ENCODE measurements at regions not wholly inside any gene's neighbourhood (a gene's known extent, or its start where the extent isn't known, plus 50 kb on each side); places are given as distances from the start of the nearest gene placed in this dataset.

DNA sequence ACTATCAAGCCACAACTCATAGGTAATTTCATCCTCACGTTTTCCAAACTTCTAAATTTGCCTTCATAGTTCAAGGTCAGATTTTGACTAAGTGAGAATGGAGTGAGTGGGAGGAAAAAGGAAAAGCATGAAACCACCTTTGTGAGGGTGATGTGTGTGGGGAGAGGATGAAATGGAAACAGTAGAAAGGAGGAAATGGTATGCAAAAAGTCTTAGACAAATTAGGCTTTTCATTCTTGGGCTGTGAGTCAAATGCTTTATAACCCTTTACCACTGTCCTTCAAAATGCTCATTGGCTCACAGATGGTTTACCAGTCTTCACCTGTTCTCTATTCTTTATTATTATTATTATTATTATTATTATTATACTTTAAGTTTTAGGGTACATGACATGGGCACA is 127.2 kb downstream of the RAP2A start:
- intact Hi-C loops (cut with micrococcal nuclease) = no loop called here

DNA sequence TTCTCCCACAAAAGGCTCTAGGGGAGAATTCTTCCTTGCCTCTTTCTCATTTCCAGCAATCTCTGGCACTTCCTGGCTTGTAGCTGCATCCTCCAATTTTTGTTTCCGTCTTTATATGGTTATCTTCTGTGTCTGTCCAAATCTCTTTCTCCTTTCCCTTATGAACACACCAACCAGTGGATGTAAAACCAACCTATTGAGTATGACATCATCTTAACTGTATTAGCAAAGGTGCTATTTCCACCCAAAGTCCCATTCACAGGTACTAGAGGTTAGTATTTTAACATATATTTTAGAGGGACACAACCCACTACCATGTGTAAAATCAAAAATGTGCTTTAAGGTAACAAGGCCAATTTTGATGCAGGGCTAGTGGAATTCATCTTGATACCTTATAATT is 129.0 kb downstream of the RAP2A start:
- intact Hi-C loops (cut with micrococcal nuclease) = no loop called here

DNA sequence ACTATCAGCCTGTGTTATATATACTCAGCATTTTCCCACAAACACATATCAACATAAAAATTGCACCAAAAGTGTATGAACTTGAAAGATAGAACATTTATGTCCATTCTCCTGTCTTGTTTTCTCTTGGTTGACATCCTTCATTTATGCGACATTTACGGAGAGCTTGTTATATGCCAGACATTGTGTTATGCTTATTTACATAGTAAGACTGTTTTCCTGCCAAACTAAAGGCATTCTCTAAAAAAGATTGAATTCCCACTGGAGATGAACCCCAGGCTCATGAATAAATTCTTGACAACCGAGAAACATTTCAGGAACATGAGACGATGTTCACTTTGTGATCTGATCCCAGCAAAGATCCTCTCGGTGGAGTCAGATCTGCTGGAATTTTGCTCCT is 131.0 kb downstream of the RAP2A start:
- intact Hi-C loops (cut with micrococcal nuclease) = no loop called here

DNA sequence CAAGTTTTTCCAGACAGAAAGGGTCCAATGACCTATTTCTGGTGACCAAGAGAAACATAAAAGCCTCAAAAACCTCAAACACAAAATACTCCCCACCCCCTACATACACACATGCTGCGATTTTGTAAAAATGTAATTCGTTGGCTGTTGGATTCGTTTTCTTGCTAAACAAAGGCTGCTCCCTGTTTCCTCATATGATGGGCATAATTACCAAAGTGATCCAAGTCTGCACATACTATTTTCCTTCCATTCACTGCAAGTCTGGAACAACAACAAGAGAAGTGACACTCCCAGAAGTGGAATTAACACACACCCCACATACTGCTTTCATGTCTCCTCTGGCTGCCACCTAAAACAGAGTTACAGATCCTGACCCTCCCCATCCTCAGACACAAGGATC is 131.9 kb downstream of the RAP2A start:
- intact Hi-C loops (cut with micrococcal nuclease) = no loop called here

DNA sequence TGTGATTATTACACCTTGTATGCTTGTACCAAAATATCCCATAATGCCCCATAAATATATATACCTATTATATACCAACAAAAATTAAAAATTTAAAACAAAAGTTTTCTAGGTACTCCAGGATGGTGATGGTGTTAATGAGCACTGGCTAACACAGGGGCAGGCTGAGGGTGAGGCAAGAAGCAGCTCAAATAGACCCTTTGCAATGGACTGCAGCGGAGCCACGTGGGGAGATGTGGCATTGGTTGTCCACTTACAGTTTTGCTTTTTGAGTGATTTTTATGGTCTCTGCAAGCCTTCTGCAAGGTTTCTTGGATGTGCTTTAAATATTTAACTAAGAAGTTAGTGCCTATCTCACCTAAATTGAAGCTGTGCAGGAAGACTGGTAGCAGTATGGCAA is 132.9 kb downstream of the RAP2A start:
- intact Hi-C loops (cut with micrococcal nuclease) = no loop called here

DNA sequence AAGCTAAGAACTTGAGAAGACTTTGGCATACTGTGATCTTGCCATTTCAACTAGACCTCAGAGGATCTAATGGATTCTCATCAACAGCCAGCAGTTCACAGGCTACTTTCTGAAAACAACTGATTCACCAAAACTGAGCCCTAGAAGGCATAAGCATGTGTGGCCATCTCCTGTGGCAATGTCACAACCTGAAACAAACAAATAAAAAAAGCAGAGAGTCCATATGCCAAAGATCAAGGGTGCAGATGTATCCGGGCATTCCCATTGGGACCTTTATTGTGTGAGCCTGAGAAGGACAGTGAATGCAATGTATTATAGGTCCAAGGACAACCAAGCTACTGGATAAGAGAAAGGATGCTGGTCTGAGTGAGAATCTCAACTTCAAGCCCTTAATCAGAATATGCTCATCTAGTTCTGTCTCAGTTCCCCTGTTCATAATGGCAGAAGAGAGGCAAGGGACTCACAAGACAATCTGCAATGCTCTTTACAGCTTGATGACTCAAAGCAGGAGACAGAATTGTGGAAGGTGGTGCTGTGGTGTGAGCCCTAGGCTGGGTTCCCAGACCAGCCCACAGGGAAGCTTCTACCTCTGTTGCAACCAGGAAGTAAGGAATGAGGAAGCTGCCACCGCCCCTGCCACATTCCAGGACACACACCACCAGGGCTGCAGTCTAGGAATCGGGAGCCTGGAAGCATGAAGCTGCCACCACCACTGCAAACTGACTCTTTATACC is 133.7 kb downstream of the RAP2A start:
- intact Hi-C loops (cut with micrococcal nuclease) = no loop called here

DNA sequence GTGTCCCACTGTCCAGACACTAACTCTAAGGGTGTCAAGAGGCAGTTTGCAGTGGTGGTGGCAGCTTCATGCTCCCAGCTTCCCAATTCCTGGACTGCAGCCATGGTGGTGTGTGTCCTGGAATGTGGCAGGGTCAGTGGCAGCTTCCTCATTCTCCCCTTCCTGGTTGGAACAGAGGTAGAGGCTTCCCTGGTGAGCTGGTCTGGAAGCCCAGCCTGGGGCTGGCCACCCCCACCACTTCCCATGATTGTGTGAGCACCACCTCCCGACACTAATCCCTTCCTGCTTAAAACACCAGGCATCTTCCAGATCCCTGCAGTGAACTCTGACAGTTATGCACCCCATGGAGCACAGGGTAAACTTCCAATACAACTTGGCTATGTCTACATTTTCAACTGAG is 134.9 kb downstream of the RAP2A start:
- intact Hi-C loops (cut with micrococcal nuclease) = no loop called here

DNA sequence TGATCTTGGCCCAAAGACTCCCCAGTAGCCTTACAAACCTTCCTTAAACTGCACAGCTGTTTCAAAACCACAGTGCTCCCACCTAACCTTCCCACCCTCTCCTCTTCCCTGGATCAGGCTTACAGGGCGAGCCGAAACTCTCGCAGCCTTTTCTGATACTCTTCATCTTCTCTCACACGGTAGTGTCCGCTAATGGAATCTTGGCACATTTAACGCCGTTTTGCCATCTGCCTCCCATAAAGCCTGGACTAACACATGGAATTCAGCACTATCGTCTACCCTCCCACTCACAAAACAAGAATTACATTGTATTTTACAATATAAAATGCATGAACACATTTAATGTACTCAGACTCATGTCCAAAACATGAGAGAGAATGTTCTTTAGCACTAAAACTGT is 135.9 kb downstream of the RAP2A start:
- intact Hi-C loops (cut with micrococcal nuclease) = no loop called here

DNA sequence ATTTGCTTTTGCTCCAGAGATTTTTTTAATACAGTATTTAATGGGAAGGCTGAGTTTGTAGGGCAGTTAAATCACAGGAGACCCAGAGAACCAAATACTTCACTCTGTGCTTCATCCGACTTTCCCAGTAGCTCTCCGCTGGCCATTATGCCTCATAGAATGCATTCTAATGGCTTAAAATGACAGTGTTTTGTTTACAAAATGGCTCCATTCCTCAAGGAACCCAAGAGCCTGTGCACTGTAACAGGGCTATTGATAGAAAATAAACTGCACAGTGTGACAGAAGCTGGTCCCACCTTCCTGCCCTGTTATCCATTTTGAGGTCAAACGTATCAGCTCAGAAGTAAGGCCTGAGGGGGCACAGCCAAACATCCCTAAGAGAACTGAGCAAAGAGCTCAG is 136.5 kb downstream of the RAP2A start:
- intact Hi-C loops (cut with micrococcal nuclease) = no loop called here

DNA sequence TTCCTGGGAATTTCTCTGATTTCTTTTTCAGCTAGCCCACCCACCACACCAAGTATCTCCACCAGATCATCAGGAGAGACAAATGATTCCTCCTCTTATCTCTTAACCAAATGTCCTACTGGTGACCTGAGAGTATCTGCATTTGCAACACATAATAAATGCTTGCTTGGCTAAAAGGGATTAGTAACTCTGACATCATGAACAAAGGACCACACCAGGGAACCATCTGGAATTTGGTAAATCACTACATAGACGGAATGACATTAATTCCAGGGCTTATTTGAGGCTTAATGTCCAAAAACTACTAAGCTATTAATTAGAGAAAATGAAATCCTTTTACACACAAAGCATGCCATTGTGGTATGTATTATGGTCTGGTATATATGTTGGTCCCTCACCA is 139.0 kb downstream of the RAP2A start:
- intact Hi-C loops (cut with micrococcal nuclease) = no loop called here

DNA sequence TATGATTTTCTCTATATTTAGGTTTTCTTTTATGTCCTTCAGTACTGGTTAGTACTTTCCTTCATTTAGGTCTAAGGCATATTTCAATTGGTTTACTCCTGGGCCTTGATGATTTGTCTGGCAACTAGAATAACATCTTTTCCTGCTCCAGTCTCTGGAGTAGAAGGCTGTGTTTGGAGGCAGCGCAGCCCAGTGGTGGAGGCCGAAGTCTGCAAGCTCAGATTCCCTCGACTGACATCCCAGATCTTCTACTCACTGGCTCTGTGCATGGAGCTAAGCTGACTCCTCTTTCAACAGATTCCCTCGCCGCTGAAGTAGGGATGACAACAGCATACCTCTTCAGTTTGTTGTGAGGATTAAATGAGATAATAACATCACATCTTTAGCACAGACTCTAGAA is 141.0 kb downstream of the RAP2A start:
- intact Hi-C loops (cut with micrococcal nuclease) = loop anchor here (2.0 kb wide), 1 partner anchor 464 kb away; no protein-coding TSS in a partner anchor

DNA sequence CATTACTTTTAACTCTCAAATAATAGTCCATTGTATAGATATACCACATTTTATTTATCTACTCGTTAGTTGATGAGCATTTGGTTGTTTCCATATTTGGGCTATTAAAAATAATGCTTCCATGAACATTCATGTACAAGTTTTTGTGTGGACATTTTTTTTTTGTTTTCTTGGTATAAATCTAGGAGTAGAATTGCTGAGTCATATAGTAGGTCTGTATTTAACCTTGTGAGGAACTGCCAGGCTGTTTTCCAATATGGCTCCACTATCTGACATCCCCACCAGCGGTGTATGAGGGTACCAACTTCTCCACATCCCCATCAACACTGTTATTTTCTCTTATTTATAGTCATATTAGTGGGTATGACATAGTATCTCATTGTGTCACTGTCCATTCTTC is 143.1 kb downstream of the RAP2A start:
- intact Hi-C loops (cut with micrococcal nuclease) = no loop called here

DNA sequence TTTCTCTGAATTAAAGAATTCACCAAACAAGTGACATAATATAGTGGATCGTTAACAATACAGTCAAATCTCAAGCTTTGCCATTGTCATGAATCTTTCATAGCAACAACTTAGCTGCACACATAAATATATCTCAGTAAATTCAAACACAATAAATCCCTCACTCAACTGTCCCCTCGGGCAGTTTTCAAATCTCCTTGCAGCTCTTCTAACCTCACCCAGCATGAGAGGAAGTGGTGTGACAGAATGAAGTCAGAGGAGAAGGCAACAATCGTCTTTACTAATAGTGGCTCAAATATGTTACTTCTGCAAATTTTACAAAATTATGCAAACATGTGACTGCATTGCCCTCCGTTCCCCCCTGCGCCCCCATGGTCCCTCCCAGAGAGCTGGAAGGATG is 148.2 kb downstream of the RAP2A start:
- intact Hi-C loops (cut with micrococcal nuclease) = no loop called here

DNA sequence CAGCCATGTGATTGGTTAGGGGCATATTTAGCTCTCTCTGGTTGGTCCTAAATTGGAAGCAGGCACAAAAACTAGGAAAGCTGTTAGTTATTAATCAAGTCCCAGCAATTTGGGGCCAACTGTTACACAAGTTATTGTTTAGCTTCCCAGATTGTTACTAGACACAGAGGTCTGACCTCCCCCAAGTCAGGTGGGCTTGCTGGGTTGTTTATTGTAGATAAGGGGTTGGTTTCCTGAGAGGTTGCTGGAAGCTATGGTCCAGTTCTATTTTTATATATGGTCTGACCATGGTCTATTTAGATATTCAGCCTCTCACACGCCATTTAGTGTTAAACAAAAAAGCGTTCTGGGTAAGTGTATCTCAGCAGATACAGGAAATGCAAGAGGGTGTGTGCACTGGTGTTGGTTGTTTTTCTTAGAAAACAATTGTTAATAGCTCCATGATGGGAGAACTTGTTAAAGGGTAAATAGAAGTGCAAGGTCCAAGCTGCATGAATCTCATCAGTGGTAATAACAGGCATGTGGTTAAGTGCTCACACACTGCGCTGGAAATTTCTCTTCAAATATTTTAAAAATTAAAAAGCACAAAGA is 150.0 kb downstream of the RAP2A start:
- intact Hi-C loops (cut with micrococcal nuclease) = no loop called here

DNA sequence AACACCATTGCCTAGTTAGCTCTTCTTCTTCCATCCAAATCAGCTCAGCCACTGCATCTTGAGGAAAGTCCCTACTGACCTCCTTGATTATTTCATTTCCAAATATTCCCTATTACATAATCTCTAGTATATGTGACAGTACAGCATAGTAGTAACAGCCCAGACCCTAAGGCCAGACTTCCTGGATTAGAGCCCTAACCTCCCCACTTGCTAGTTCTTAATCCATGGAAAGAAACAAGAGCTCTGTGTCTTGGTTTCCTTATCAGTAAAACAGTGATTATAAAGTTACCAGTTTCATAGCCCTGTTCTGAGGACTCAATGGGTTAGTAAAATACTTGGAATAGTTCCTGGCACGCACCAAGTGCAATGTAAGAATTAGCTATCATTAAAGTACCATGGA is 153.0 kb downstream of the RAP2A start:
- intact Hi-C loops (cut with micrococcal nuclease) = no loop called here

DNA sequence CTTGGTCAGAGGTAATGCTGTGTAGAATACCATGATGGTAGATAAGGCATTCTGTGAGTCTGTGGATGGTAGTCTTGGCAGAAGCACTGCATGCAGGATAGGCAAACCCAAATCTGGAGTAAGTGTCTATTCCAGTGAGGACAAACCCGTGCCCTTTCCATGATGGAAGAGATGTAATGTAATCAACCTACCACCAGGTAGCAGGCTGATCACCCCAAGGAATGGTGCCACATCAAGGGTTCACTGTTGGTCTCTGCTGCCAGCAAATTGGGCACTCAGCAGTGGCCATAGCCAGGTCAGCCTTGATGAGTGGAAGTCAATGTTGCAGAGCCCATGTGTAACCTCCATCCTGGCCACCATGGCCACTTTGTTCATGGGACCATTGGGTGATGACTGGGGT is 155.0 kb downstream of the RAP2A start:
- intact Hi-C loops (cut with micrococcal nuclease) = no loop called here

DNA sequence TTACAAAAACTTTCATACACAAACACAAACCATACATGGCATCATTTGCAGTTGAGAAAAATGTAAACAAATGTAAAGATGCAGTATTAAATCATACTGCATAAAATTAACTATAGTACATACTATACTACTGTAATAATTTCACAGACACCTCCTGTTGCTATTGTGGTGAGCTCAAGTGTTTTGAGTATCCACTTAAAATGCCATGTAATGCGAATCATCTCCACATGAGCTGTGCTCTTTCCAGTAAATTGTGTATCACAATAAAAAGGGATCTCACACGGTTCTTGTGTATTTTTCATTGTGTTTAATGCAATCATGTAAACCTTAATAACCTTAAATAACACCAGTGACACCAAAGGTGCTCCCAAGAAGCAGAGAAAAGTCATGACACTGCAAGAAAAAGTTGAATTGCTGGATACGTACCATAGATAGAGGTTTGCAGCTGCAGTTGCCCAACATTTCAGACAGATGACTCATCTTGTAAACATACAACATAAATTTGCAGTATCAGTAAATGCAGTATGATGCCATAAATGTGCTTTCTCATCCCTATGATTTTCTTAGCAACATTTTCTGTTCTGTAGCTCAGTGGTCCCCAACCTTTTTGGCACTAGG is 166.6 kb downstream of the RAP2A start:
- intact Hi-C loops (cut with micrococcal nuclease) = no loop called here

DNA sequence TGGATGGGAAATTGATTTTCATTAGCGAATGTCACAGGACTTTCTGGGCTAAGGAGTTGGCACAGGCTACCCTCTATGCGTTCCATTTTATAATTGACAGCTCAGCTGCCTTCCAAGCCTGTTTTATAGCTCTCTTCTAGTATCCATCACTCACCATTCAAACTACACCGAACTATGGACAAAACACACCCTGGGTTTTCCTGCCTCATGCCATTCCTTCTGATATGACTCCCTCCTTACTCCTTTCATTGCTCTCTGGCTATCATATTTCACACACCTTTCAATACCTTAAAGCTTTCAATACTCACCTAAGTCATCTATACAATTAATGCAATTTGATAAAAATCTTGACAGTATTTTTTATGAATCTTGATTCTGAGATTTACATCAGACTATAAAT is 181.3 kb downstream of the RAP2A start:
- intact Hi-C loops (cut with micrococcal nuclease) = no loop called here

DNA sequence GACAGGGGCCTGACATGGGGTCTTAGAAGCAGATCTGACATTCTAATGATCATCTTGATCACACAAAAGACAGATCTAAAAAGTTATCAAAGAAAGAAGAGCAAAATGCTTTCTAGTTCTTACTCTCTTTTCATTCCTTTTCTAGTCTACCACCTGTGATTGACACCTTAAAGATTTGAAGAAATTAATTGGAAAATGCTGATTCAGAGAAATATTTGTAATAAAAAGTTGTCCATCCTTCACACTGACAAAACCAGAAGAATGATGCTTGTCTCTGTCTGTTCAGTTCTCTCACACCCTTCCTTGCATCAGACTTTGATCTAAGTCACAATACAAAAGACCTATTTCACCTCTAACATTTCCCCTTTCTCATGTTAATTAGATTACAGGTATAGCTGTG is 182.4 kb downstream of the RAP2A start:
- intact Hi-C loops (cut with micrococcal nuclease) = no loop called here

DNA sequence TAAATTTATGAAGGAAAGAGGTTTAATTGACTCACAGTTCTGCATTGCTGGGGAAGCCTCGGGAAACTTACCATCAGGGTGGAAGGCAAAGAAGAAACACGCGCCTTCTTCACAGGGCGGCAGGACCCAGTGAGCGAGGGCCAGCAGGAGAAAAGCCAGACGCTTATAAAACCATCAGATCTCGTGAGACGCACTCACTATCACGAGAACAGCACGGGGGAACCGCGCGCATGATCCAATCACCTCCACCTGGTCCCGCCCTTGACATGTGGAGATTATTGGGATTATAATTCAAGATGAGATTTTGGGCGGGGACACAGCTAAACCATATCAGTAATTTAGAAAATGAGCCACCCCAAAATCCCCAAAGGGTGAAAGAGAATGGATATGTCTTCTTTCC is 187.1 kb downstream of the RAP2A start:
- intact Hi-C loops (cut with micrococcal nuclease) = no loop called here

DNA sequence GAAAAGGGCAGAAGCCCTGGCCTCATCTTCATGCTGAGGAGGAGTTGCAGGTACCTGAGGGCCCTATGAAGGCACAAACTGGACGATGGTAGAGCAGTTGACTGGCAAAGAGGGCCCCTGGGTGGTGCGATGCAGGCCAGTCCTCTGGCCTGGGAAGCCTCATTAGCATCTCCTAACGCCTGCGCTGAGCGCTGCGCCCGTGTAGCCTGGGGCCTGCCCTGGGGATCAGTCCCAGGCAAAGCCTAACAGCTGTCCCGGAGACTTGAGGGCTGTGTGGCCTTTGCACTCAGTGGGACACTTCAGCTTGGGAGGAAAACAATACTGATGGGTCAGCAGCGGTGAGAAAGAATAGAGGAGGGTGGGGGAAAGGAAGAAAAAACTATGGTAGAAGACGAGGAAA is 187.7 kb downstream of the RAP2A start:
- intact Hi-C loops (cut with micrococcal nuclease) = no loop called here

DNA sequence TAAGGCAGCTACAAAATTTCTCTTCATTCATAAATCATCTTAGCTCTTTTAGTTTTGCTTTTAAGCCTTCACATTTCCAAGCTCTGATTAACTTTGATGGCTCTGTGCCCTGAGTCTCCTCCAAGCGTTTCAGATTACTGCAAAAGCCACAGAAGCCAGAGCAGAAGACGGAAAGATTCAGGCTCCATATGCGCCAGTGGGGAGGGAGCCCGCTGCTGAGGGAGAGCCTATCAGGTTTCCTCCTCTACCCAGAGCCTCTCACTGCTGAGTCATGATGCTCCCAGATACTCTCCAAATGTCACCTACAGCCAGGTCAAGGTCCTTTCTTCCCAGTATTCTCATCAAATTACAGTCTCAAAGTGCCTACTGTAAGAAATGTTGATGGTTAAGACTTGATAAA is 193.6 kb downstream of the RAP2A start:
- intact Hi-C loops (cut with micrococcal nuclease) = no loop called here

Data from T-helper 1 cell treated with Interleukin-12 subunit alpha and Interleukin-12 subunit beta and Interleukin-4 antibody, amounts not matched to agents 30 ng/mL and 1 ng/mL, for 36 hours (primary cell).